ENCODE measurements at regions not wholly inside any gene's neighbourhood (a gene's known extent, or its start where the extent isn't known, plus 50 kb on each side); places are given as distances from the start of the nearest gene placed in this dataset.

- POLR2A ChIA-PET: no interaction called here
Observed at GRCh38 chr10:92747066-92747465, 57.3 kb downstream of the HHEX start.

GRCh38 chr10:92747600-92747999 lies 57.8 kb downstream of the HHEX start:
- Mint-ChIP-seq H3K36me3 (ENCODE audit: insufficient read depth, unreplicated experiment) (no peaks in the 10 kb centered on the region), H3K4me1 (ENCODE audit: low read depth, unreplicated experiment) (no peaks in the 10 kb centered on the region), H3K27me3 (ENCODE audit: insufficient read depth, unreplicated experiment) (peaks cover 19% of the 10 kb centered on the region), H3K27ac (ENCODE audit: unreplicated experiment) (no peak overlapping the region), H3K9me3 (ENCODE audit: unreplicated experiment) (no peaks in the 10 kb centered on the region), H3K4me3 (ENCODE audit: unreplicated experiment) (no peak overlapping the region)
- H3K9me3 ChIP-seq: no peaks in the 10 kb centered on the region
- H3K4me3 ChIP-seq (ENCODE audit: low read depth, low read length): no peak overlapping the region
- no peaks in the 10 kb centered on the region for H3K36me3 ChIP-seq (ENCODE audit: control insufficient read depth, insufficient read depth, low read length)
- intact Hi-C loops (cut with micrococcal nuclease; ENCODE audit: unreplicated experiment): no loop called here
- H3K4me1 ChIP-seq: no peaks in the 10 kb centered on the region
- H3K27me3 ChIP-seq (replicated peaks; ENCODE audit: control insufficient read depth, insufficient read depth, low read length): no peaks in the 10 kb centered on the region
- ChIA-PET POLR2A (no interaction called here), CTCF (interaction anchor here (0.6 kb wide), 1 partner anchor 12 kb away, joined by 3 read pairs; no protein-coding TSS in a partner anchor)
- BruUV-seq (replicated peaks): no TSS peak
- TF ChIP-seq, protein P1, sequence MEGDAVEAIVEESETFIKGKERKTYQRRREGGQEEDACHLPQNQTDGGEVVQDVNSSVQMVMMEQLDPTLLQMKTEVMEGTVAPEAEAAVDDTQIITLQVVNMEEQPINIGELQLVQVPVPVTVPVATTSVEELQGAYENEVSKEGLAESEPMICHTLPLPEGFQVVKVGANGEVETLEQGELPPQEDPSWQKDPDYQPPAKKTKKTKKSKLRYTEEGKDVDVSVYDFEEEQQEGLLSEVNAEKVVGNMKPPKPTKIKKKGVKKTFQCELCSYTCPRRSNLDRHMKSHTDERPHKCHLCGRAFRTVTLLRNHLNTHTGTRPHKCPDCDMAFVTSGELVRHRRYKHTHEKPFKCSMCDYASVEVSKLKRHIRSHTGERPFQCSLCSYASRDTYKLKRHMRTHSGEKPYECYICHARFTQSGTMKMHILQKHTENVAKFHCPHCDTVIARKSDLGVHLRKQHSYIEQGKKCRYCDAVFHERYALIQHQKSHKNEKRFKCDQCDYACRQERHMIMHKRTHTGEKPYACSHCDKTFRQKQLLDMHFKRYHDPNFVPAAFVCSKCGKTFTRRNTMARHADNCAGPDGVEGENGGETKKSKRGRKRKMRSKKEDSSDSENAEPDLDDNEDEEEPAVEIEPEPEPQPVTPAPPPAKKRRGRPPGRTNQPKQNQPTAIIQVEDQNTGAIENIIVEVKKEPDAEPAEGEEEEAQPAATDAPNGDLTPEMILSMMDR (IDR thresholded peaks at IDR 0.05; ENCODE audit: insufficient read depth in 1 of 2, low read depth in 1 of 2, low read length in 1 of 2, severe bottlenecking in 1 of 2, unreplicated experiment in 1 of 2): no peak
- no peak for DNase-seq

More at GRCh38 chr10:92747066-92747465, 57.3 kb downstream of the HHEX start:
- H3K4me1 ChIP-seq: no peaks in the 10 kb centered on the region
- no TSS peak for BruUV-seq (replicated peaks)
- TF ChIP-seq, protein P1 (IDR thresholded peaks at IDR 0.05; ENCODE audit: insufficient read depth in 1 of 2, low read depth in 1 of 2, low read length in 1 of 2, severe bottlenecking in 1 of 2, unreplicated experiment in 1 of 2): no peak
- Mint-ChIP-seq H3K27me3 (ENCODE audit: insufficient read depth, unreplicated experiment) (peaks cover 22% of the 10 kb centered on the region), H3K36me3 (ENCODE audit: insufficient read depth, unreplicated experiment) (no peaks in the 10 kb centered on the region), H3K4me1 (ENCODE audit: low read depth, unreplicated experiment) (no peaks in the 10 kb centered on the region), H3K4me3 (ENCODE audit: unreplicated experiment) (no peak overlapping the region), H3K27ac (ENCODE audit: unreplicated experiment) (no peak overlapping the region), H3K9me3 (ENCODE audit: unreplicated experiment) (no peaks in the 10 kb centered on the region)
- H3K27me3 ChIP-seq (replicated peaks; ENCODE audit: control insufficient read depth, insufficient read depth, low read length): no peaks in the 10 kb centered on the region
- intact Hi-C loops (cut with micrococcal nuclease; ENCODE audit: unreplicated experiment): no loop called here
- CTCF ChIA-PET: interaction anchor here (0.6 kb wide), 1 partner anchor 13 kb away, joined by 3 read pairs; no protein-coding TSS in a partner anchor
- DNase-seq: no peak
- no peaks in the 10 kb centered on the region for H3K9me3 ChIP-seq
- no peak overlapping the region for H3K4me3 ChIP-seq (ENCODE audit: low read depth, low read length)
- no peaks in the 10 kb centered on the region for H3K36me3 ChIP-seq (ENCODE audit: control insufficient read depth, insufficient read depth, low read length)

GRCh38 chr10:92750791-92751533 lies 61.2 kb downstream of the HHEX start:
- intact Hi-C loops (cut with micrococcal nuclease; ENCODE audit: unreplicated experiment): no loop called here
- CTCF ChIA-PET: no interaction called here
- no peak overlapping the region for H3K4me3 ChIP-seq (ENCODE audit: low read depth, low read length)
- TF ChIP-seq, protein P1 (IDR thresholded peaks at IDR 0.05; ENCODE audit: insufficient read depth in 1 of 2, low read depth in 1 of 2, low read length in 1 of 2, severe bottlenecking in 1 of 2, unreplicated experiment in 1 of 2): no peak
- POLR2A ChIA-PET: no interaction called here
- DNase-seq: no peak
- Mint-ChIP-seq H3K36me3 (ENCODE audit: insufficient read depth, unreplicated experiment) (no peaks in the 10 kb centered on the region), H3K4me3 (ENCODE audit: unreplicated experiment) (no peak overlapping the region), H3K4me1 (ENCODE audit: low read depth, unreplicated experiment) (peaks cover under 1% of the 10 kb centered on the region), H3K27ac (ENCODE audit: unreplicated experiment) (no peak overlapping the region), H3K9me3 (ENCODE audit: unreplicated experiment) (peaks cover 9% of the 10 kb centered on the region), H3K27me3 (ENCODE audit: insufficient read depth, unreplicated experiment) (peaks cover 20% of the 10 kb centered on the region)
- BruUV-seq (replicated peaks): no TSS peak
- H3K27me3 ChIP-seq (replicated peaks; ENCODE audit: control insufficient read depth, insufficient read depth, low read length): no peaks in the 10 kb centered on the region
- no peaks in the 10 kb centered on the region; the same call in 1 of the 2 replicates for H3K36me3 ChIP-seq (ENCODE audit: control insufficient read depth, insufficient read depth, low read length)
- no peaks in the 10 kb centered on the region for H3K9me3 ChIP-seq
- H3K4me1 ChIP-seq: no peaks in the 10 kb centered on the region

Data from Caco-2 (cell line).